Ishikawa (cell line): ENCODE measurements at regions not wholly inside any gene's neighbourhood (a gene's known extent, or its start where the extent isn't known, plus 50 kb on each side); places are given as distances from the start of the nearest gene placed in this dataset.

Source experiments
- CEBPB ChIP-seq: IDR thresholded peaks from 2 replicates; pipeline ENCODE4 v1.6.1; 2012
- CREB1 ChIP-seq: IDR thresholded peaks from 2 replicates; pipeline ENCODE4 v1.6.1; 2012; ENCODE audit warnings: low read depth
- EGR1 ChIP-seq: IDR thresholded peaks from 2 replicates; pipeline ENCODE4 v1.6.1; 2012
- EP300 ChIP-seq: IDR thresholded peaks from 2 replicates; pipeline ENCODE4 v1.6.1; 2012; ENCODE audit warnings: borderline replicate concordance
- FOXM1 ChIP-seq: IDR thresholded peaks from 2 replicates; pipeline ENCODE4 v1.6.1; 2012; ENCODE audit warnings: low read depth, borderline replicate concordance
- MAX ChIP-seq: IDR thresholded peaks from 2 replicates; pipeline ENCODE4 v1.6.1; 2012
- NFIC ChIP-seq: IDR thresholded peaks from 2 replicates; pipeline ENCODE4 v1.6.1; 2012
- RAD21 ChIP-seq: IDR thresholded peaks from 2 replicates; pipeline ENCODE4 v1.6.1; 2012; ENCODE audit warnings: low read depth
- REST ChIP-seq: IDR thresholded peaks from 2 replicates; pipeline ENCODE4 v1.6.1; 2012; ENCODE audit warnings: low read depth, mild to moderate bottlenecking
- TAF1 ChIP-seq: IDR thresholded peaks from 2 replicates; pipeline ENCODE4 v1.6.1; 2012; ENCODE audit warnings: low read depth, mild to moderate bottlenecking
- TCF12 ChIP-seq: IDR thresholded peaks from 2 replicates; pipeline ENCODE4 v1.6.1; 2012; ENCODE audit warnings: low read depth
- TEAD4 ChIP-seq: IDR thresholded peaks from 2 replicates; pipeline ENCODE4 v1.6.1; 2012
- USF1 ChIP-seq: IDR thresholded peaks from 2 replicates; pipeline ENCODE4 v1.6.1; 2012
- YY1 ChIP-seq: IDR thresholded peaks from 2 replicates; pipeline ENCODE4 v1.6.1; 2012; ENCODE audit warnings: low read depth
- ZBTB7A ChIP-seq: IDR thresholded peaks from 2 replicates; pipeline ENCODE4 v1.6.1; 2012; ENCODE audit warnings: low read depth

GRCh38 chr5:89105836-89106235, 222.9 kb upstream of the MEF2C start:
- TF ChIP-seq EGR1 (no peak), EP300 (no peak), CREB1 (no peak), ZBTB7A (no peak), RAD21 (no peak), CEBPB (no peak), FOXM1 (no peak), MAX (no peak), YY1 (no peak), NFIC (no peak), USF1 (no peak)

GRCh38 chr5:89105171-89105695, 222.2 kb upstream of the MEF2C start:
- TF ChIP-seq YY1 (no peak), NFIC (no peak), CREB1 (no peak), MAX (no peak), CEBPB (no peak), EP300 (no peak), RAD21 (no peak), EGR1 (no peak), USF1 (no peak), REST (no peak), TCF12 (no peak), ZBTB7A (no peak), TAF1 (no peak), FOXM1 (no peak), TEAD4 (no peak)

GRCh38 chr5:89098199-89098756, 215.3 kb upstream of the MEF2C start:
- TF ChIP-seq MAX, result no peak
- no peak for TF ChIP-seq USF1
- TF ChIP-seq CEBPB, result no peak
- no peak for TF ChIP-seq TCF12
- no peak for TF ChIP-seq RAD21
- no peak for TF ChIP-seq CREB1
- no peak for TF ChIP-seq TEAD4
- TF ChIP-seq EP300, result no peak
- TF ChIP-seq ZBTB7A, result no peak
- TF ChIP-seq EGR1, result no peak
- no peak for TF ChIP-seq YY1

- TF ChIP-seq FOXM1 (no peak), CEBPB (no peak), MAX (no peak)
Measured at GRCh38 chr5:89097103-89097502, 214.1 kb upstream of the MEF2C start.

- TF ChIP-seq USF1 (no peak), REST (no peak), NFIC (no peak), EP300 (no peak), FOXM1 (no peak), TAF1 (no peak), EGR1 (no peak), MAX (no peak), RAD21 (no peak), YY1 (no peak), TCF12 (no peak)
Measured at GRCh38 chr5:89095341-89095740, 212.4 kb upstream of the MEF2C start.
